ENCODE measurements at regions not wholly inside any gene's neighbourhood (a gene's known extent, or its start where the extent isn't known, plus 50 kb on each side); places are given as distances from the start of the nearest gene placed in this dataset.

DNA sequence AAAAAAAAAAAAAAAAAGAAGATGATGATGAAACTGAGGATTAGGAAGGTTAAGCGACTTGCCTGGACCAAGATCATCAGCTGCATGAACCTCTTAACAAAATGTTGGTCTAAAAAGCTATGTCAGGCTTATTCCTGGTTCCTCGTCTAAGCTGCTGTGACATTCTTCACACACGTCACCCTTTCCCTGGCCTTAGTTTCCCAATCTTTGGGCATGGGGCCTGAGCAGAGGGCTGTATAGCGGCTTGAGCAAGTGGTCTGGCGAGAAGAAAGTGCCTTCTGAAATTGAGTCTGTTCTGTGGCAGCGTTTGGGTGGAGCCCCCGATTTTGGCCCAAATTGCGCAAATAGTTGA lies 58.7 kb upstream of the CCND2 start:
- intact Hi-C loops (cut with micrococcal nuclease; ENCODE audit: unreplicated experiment) (no loop called here), in situ Hi-C loops (cut with HindIII; ENCODE audit: extremely low pct_ligation_motif_present, low pct_unique_long_range_greater_than_20kb) (no loop called here)
- H3K9ac ChIP-seq (ENCODE audit: insufficient read depth, low read depth, low read length): no peak overlapping the region
- BruUV-seq (replicated peaks): no TSS peak
- DNase-seq (ENCODE audit: low spot score): no peak
- H3K4me2 ChIP-seq (ENCODE audit: low read depth, low read length): no peak overlapping the region
- H3K36me3 ChIP-seq (replicated peaks in 1 of 2; ENCODE audit: control insufficient read depth in 1 of 2, insufficient read depth in 2 of 2, low read length in 2 of 2): no peaks in the 10 kb centered on the region
- peaks cover 0 to 17% of the 10 kb centered on the region in 2 experiments; a peak in 1 of 5 replicates for H3K27me3 ChIP-seq (ENCODE audit: control insufficient read depth in 1 of 2, insufficient read depth in 2 of 2, low read length in 2 of 2)
- H3K4me1 ChIP-seq (ENCODE audit: insufficient read depth, low read length): no peaks in the 10 kb centered on the region
- no peak for FAIRE-seq
- no peaks in the 10 kb centered on the region for H4K20me1 ChIP-seq (ENCODE audit: insufficient read depth, low read length)
- WGBS (ENCODE audit: low lambda C conversion rate): 53% methylated on average over 8 of the region's 8 CpGs
- no peaks in the 10 kb centered on the region for H3K79me2 ChIP-seq (ENCODE audit: insufficient read depth, low read length)
- POLR2A ChIA-PET: no interaction called here
- no peak overlapping the region for H3K4me3 ChIP-seq (replicated peaks in 1 of 3; ENCODE audit: insufficient read depth in 1 of 3, low read depth in 2 of 3, low read length in 3 of 3)
- no peak overlapping the region for H3K27ac ChIP-seq (ENCODE audit: extremely low read length, insufficient read depth, low read length)
- CTCF ChIA-PET (ENCODE audit: low intra/inter-chr PET ratio, low total read pairs): no interaction called here
- H2AFZ ChIP-seq (ENCODE audit: low read length): no peak overlapping the region
- no peaks in the 10 kb centered on the region for H3K9me3 ChIP-seq (ENCODE audit: low read length)
- no peak for ATAC-seq
- TF ChIP-seq, protein P1, sequence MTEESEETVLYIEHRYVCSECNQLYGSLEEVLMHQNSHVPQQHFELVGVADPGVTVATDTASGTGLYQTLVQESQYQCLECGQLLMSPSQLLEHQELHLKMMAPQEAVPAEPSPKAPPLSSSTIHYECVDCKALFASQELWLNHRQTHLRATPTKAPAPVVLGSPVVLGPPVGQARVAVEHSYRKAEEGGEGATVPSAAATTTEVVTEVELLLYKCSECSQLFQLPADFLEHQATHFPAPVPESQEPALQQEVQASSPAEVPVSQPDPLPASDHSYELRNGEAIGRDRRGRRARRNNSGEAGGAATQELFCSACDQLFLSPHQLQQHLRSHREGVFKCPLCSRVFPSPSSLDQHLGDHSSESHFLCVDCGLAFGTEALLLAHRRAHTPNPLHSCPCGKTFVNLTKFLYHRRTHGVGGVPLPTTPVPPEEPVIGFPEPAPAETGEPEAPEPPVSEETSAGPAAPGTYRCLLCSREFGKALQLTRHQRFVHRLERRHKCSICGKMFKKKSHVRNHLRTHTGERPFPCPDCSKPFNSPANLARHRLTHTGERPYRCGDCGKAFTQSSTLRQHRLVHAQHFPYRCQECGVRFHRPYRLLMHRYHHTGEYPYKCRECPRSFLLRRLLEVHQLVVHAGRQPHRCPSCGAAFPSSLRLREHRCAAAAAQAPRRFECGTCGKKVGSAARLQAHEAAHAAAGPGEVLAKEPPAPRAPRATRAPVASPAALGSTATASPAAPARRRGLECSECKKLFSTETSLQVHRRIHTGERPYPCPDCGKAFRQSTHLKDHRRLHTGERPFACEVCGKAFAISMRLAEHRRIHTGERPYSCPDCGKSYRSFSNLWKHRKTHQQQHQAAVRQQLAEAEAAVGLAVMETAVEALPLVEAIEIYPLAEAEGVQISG (CRISPR knock-in tag; IDR thresholded peaks at IDR 0.05): no peak
- no peak for TF ChIP-seq LCORL (IDR thresholded peaks at IDR 0.05)
- no peak for TF ChIP-seq LCORL (CRISPR knock-in tag; IDR thresholded peaks at IDR 0.05)
- TF ChIP-seq ZFP36L2 (CRISPR knock-in tag; IDR thresholded peaks at IDR 0.05): no peak
- TF ChIP-seq ZNF678 (CRISPR knock-in tag; IDR thresholded peaks at IDR 0.05): no peak
- TF ChIP-seq SUZ12 (IDR thresholded peaks at IDR 0.05; ENCODE audit: low read depth, low read length): no peak
- TF ChIP-seq ZNF224 (CRISPR knock-in tag; IDR thresholded peaks at IDR 0.05): no peak
- TF ChIP-seq CREM (IDR thresholded peaks at IDR 0.05): no peak
- no peak for TF ChIP-seq CREM (CRISPR knock-in tag; IDR thresholded peaks at IDR 0.05)
- TF ChIP-seq CBFB (CRISPR knock-in tag; IDR thresholded peaks at IDR 0.05): no peak
- TF ChIP-seq, protein P2, sequence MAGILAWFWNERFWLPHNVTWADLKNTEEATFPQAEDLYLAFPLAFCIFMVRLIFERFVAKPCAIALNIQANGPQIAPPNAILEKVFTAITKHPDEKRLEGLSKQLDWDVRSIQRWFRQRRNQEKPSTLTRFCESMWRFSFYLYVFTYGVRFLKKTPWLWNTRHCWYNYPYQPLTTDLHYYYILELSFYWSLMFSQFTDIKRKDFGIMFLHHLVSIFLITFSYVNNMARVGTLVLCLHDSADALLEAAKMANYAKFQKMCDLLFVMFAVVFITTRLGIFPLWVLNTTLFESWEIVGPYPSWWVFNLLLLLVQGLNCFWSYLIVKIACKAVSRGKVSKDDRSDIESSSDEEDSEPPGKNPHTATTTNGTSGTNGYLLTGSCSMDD (CRISPR knock-in tag; IDR thresholded peaks at IDR 0.05): no peak
- TF ChIP-seq, protein P3, sequence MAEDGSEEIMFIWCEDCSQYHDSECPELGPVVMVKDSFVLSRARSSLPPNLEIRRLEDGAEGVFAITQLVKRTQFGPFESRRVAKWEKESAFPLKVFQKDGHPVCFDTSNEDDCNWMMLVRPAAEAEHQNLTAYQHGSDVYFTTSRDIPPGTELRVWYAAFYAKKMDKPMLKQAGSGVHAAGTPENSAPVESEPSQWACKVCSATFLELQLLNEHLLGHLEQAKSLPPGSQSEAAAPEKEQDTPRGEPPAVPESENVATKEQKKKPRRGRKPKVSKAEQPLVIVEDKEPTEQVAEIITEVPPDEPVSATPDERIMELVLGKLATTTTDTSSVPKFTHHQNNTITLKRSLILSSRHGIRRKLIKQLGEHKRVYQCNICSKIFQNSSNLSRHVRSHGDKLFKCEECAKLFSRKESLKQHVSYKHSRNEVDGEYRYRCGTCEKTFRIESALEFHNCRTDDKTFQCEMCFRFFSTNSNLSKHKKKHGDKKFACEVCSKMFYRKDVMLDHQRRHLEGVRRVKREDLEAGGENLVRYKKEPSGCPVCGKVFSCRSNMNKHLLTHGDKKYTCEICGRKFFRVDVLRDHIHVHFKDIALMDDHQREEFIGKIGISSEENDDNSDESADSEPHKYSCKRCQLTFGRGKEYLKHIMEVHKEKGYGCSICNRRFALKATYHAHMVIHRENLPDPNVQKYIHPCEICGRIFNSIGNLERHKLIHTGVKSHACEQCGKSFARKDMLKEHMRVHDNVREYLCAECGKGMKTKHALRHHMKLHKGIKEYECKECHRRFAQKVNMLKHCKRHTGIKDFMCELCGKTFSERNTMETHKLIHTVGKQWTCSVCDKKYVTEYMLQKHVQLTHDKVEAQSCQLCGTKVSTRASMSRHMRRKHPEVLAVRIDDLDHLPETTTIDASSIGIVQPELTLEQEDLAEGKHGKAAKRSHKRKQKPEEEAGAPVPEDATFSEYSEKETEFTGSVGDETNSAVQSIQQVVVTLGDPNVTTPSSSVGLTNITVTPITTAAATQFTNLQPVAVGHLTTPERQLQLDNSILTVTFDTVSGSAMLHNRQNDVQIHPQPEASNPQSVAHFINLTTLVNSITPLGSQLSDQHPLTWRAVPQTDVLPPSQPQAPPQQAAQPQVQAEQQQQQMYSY (CRISPR knock-in tag; IDR thresholded peaks at IDR 0.05): no peak
- TF ChIP-seq, protein P4, sequence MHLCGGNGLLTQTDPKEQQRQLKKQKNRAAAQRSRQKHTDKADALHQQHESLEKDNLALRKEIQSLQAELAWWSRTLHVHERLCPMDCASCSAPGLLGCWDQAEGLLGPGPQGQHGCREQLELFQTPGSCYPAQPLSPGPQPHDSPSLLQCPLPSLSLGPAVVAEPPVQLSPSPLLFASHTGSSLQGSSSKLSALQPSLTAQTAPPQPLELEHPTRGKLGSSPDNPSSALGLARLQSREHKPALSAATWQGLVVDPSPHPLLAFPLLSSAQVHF (CRISPR knock-in tag; IDR thresholded peaks at IDR 0.05): no peak
- no peak for TF ChIP-seq ZSCAN29 (CRISPR knock-in tag; conservative IDR thresholded peaks at IDR 0.05)
- TF ChIP-seq TEAD2 (CRISPR knock-in tag; IDR thresholded peaks at IDR 0.05): no peak
- TF ChIP-seq, protein P5, sequence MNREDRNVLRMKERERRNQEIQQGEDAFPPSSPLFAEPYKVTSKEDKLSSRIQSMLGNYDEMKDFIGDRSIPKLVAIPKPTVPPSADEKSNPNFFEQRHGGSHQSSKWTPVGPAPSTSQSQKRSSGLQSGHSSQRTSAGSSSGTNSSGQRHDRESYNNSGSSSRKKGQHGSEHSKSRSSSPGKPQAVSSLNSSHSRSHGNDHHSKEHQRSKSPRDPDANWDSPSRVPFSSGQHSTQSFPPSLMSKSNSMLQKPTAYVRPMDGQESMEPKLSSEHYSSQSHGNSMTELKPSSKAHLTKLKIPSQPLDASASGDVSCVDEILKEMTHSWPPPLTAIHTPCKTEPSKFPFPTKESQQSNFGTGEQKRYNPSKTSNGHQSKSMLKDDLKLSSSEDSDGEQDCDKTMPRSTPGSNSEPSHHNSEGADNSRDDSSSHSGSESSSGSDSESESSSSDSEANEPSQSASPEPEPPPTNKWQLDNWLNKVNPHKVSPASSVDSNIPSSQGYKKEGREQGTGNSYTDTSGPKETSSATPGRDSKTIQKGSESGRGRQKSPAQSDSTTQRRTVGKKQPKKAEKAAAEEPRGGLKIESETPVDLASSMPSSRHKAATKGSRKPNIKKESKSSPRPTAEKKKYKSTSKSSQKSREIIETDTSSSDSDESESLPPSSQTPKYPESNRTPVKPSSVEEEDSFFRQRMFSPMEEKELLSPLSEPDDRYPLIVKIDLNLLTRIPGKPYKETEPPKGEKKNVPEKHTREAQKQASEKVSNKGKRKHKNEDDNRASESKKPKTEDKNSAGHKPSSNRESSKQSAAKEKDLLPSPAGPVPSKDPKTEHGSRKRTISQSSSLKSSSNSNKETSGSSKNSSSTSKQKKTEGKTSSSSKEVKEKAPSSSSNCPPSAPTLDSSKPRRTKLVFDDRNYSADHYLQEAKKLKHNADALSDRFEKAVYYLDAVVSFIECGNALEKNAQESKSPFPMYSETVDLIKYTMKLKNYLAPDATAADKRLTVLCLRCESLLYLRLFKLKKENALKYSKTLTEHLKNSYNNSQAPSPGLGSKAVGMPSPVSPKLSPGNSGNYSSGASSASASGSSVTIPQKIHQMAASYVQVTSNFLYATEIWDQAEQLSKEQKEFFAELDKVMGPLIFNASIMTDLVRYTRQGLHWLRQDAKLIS (CRISPR knock-in tag; IDR thresholded peaks at IDR 0.05): no peak
